HG02870 (cell line): ENCODE measurements at regions not wholly inside any gene's neighbourhood (a gene's known extent, or its start where the extent isn't known, plus 50 kb on each side); places are given as distances from the start of the nearest gene placed in this dataset.
"Not testable (repeated sequence)": the region's sequence is repeated elsewhere in the genome, so short reads cannot be mapped to it uniquely, and the experiment has no call there.

Experiments
- ATAC-seq: cut with Tn5 transposase; IDR thresholded peaks from one replicate; pipeline ENCODE4 v1.9.1; 2021; ENCODE audit warnings: mild to moderate bottlenecking, moderate library complexity; ENCODE audit not compliant: unreplicated experiment

GRCh38 chr16:87161822-87162676 lies 155.1 kb downstream of the C16orf95 start:
- ATAC-seq = no peak

DNA sequence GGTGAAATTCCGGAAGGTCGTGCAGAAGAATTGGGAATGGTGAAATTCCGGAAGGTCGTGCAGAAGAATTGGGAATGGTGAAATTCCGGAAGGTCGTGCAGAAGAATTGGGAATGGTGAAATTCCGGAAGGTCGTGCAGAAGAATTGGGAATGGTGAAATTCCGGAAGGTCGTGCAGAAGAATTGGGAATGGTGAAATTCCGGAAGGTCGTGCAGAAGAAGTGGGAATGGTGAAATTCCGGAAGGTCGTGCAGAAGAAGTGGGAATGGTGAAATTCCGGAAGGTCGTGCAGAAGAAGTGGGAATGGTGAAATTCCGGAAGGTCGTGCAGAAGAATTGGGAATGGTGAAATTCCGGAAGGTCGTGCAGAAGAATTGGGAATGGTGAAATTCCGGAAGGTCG lies 154.4 kb downstream of the C16orf95 start:
- ATAC-seq = not testable (repeated sequence)

GRCh38 chr16:87163637-87164036 lies 153.6 kb downstream of the C16orf95 start:
- ATAC-seq = no peak

DNA sequence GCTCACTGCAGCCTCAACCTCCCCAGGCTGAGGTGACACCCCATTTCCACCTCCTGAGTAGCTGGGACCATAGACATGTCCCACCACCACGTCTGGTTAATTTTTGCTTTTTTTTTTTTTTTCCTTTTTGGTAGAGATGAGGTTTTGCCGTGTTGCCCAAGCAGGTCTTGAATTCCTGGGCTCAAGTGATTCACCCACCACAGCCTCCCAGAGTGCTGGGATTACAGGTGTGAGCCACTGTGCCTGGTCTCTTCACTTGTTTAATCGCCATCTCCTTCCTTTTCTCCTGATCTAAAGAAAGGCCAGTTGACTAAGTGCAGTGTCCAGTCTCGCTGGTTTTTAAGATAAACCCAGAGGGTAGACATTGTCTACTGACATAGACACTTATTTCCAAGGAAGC lies 152.0 kb downstream of the C16orf95 start:
- ATAC-seq = no peak

DNA sequence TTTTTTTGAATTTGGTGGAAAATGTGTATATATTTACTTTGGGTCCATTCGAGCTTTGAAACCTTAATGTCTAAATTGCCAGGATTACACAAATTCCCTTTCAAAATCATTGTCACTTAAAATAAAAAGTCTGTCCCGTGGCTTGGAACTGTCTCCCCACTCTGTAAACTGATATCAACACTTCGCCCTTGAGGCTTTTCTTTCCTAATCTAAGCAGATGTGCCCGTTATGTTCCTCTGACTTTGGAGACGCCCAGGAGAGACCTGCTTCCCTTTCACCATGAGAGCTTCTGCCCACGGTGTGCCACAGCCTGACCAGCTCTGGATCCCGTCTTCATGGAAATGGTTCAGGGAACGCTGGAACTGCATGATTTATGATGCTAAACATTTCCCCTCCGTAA lies 151.3 kb downstream of the C16orf95 start:
- ATAC-seq = no peak

DNA sequence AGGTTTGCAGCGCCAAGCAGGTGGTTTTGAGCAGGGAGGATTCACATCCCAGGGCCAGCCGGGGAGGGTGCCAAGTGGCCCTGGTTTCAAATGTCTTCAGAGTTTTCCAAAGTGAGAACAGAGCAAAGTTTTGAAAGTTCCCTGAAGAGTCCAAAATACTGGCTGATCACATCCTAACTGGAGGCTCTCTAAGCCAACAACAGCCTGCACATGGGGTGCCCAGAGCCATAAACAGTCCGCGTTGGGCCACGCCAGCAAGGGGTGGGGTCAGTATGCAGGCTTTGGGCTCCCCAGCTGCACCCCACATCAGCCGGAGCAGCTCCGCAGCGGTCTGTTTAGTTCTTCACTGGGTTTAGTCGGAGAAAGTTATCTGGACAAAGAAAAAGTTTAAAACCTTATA lies 150.9 kb downstream of the C16orf95 start:
- ATAC-seq = no peak

DNA sequence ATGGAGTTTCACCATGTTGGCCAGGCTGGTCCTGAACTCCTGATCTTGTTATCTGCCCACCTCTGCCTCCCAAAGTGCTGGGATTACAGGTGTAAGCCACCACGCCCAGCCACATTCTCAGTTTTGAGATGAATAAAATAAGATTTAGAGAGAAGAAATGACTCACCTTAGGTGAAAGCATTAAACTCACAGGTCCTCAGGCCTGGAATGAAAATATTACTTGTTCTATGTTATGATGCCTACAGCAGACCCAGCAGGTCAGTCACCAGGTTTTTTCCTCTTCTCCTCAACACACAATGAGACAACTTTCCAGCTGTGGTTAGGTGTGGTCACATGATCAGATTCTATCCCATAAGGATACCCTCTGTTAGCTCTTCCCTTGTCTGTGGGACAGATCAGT lies 150.3 kb downstream of the C16orf95 start:
- ATAC-seq = no peak

- no peak for ATAC-seq
These were observed 147.6 kb downstream of the C16orf95 start for GRCh38 chr16:87169509-87169995.

DNA sequence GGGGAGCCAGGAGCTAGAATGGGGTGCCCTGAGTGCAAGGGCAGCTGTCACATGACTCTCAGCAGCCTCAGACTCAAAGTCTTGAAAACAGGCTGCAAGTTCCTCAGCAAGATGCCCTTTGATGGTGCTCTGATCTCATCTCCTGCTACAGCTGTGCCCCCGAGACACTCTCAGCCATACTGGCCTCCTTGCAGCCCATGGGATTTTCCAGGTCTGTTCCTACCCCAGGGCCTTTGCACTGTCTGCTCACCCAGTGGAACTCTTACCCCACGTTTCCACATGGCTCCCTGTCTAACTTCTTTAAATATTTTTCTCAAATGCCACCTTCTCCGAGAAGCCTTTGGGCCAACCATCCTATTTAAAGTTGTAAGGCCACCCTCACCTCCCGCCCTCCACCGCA lies 146.9 kb downstream of the C16orf95 start:
- no peak for ATAC-seq

DNA sequence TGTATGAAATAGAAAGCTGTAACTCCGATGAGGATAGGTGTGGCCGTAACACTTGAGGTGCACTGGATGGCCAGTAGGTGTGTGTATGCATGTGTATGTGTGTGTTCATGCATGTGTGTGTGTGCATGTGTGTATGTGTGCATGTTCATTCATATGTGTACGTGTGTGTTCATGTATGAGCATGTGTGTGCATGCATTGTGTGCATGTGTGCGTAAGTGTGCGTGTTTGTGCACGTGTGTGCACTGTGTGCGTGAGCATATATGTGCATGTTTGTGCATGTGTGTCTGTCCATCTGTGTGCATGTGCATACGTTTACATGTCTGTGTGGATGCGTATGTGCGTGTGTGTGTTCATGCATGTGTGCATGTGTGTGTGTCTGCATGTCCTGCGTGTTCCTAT lies 145.5 kb downstream of the C16orf95 start:
- no peak for ATAC-seq

- no peak for ATAC-seq
These were observed 144.6 kb downstream of the C16orf95 start for GRCh38 chr16:87172632-87173031.

DNA sequence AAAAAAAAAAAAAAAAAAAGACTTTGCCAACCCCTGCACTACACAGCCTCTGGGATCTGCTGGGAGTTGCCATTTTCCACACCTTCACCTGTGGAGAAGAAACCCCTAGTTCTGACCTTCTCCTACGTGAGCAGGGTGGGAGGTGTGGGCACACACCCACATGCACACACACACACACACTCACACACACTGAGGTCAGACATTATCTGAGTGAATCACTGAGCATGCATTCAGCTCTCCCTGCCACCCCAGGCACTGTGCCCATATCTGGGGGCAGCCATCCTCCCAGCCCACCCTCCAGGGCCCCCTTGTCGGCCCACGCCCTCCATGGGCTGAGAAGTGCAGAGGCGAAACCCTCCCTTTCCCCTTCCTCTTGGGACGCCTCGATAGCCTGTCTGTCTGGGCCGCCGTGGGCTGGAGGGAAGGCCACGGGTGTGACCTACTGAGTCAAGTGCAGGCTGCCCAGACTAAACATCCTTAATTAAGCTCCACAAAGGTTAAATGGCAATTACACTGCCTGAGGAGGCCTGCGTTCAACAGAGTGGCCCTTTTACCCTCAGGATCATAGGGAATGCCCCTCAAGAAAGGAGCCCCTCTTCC lies 143.8 kb downstream of the C16orf95 start:
- ATAC-seq = no peak

DNA sequence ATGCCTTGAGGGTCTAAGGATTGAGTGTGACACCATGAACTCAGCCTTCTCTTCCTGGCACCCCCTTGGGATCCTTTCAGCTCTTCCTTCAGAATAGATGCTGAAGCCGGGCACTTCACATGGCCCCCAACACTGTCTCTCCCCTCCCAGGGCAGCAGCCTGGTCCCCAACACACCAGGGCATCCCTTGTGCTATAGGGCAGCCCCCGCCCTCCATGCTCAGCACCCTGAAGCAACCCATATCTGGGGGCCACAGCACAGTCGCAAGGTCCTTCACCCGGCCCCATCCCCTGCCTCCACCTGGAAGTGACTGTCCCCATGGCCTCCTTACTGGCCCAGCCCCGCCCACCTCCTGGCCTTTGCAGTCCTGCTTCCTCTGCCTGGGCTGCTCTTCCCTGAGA lies 143.1 kb downstream of the C16orf95 start:
- no peak for ATAC-seq

GRCh38 chr16:87176735-87177134 lies 140.5 kb downstream of the C16orf95 start:
- ATAC-seq = no peak

- no peak for ATAC-seq
These were observed 139.5 kb downstream of the C16orf95 start for GRCh38 chr16:87177673-87178072.

DNA sequence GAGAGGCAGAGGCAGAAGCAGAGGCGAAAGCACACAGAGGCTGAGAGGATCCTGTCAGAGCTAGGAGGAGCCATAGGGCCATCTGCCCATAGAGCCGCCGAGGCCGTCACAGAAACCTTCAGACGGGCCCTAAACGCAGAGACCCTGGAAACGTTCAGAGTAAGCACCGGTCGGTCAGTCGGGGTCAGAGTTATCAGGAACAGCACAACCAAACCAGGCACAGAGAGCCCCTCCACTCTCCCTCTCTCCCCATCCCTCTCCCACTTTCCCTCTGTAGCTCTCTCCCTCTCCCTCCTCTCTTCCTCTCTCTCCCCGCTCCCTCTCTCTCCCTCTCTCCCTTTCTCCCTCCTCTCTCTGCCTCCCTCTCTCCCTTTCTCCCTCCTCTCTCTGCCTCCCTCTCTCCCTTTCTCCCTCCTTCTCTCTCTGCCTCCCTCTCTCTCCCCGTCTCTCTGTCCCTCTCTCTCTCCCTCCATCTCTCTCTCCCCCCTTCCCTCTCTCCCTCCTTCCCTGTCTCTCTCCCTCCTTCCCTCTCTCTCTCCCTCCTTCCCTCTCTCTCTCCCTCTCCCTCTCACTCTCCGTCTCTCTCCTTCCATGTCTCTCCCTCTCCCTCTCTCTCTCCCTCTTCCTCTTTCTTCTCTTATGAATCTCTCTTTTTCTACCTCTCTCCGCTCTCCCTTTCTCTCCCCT lies 138.9 kb downstream of the C16orf95 start:
- no peak for ATAC-seq

GRCh38 chr16:87178977-87179376 lies 138.2 kb downstream of the C16orf95 start:
- no peak for ATAC-seq

DNA sequence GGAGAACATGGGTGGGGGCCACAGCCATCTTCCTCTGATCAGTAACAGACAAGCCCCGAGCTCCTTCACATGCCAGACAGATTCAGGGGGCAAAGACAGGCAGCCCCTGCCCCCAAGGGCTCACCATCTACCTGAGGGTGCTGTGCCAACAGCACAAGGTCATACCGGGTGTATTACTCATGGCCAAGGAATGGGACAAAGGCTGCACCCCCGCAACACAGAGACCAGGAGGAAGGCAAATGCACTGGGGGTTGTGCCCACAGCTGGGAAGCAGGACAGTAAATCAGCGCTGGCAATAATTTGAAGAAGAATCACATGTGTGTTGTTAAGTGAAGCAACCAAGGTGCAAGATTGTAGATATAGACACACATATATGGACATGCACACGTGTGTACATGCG lies 137.1 kb downstream of the C16orf95 start:
- no peak for ATAC-seq

DNA sequence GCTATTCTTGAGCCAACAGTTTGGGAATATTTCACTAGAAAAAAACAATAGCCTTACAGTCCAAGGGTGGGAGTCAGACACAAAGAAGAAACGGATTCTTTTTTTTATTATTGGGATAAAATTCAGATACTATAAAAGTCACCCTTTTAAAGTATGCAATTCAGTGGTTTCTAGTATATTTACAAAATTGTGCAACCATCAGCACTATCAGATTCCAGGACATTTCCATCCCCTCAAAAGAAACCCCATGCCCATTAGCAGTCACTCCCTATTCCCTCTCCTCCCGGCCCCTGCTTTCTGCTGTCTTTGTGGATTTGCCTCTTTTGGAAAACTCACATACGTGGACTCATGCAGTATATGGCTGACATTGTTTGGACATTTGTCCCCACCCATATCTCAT lies 134.4 kb downstream of the C16orf95 start:
- no peak for ATAC-seq

- ATAC-seq = no peak
These were observed 133.5 kb downstream of the C16orf95 start for GRCh38 chr16:87183647-87184046.

- ATAC-seq = no peak
These were observed 131.9 kb downstream of the C16orf95 start for GRCh38 chr16:87185308-87185707.

- no peak for ATAC-seq
These were observed 131.2 kb downstream of the C16orf95 start for GRCh38 chr16:87185983-87186382.
